ENCODE measurements at regions not wholly inside any gene's neighbourhood (a gene's known extent, or its start where the extent isn't known, plus 50 kb on each side); places are given as distances from the start of the nearest gene placed in this dataset.

DNA sequence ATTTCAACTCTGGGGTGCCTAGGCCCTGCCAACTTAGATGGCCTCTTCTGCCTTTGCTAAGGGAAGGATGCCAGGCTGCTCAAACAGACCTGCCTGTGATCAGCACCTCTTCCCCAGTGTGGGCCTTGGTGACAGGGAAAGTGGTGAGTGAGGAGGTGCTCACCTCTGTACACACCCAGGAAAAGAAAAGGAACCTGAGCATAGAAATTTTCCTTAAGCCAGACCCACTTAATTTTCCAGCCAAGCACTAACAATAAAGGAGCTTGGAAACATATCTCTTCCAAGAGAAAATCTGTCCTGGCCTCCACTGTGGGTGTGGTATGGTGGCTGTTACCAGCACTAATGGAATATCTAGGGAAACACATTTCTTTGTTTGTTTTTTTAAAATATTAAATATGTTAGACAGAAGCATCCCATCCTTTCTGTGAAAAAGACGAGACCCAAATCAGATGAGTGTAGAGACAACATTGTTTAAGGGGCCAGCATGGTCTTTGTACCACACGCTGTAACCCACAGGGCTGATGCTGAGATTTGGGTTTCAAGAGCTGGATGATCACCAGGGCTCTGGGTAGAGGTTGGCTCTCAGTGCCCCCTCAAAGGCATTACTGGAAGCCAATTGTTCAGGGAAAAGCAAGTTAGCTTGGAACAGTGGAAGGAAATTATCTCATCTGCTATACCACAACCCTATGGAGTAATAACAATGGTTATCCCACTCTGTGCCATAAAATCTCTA lies 472.2 kb downstream of the INSC start:
- ATAC-seq (ENCODE audit: insufficient read depth, low read depth): no peak
- H4K20me1 ChIP-seq (ENCODE audit: insufficient read depth, low read length): no peaks in the 10 kb centered on the region
- DNase-seq: no peak
- H3K4me2 ChIP-seq (ENCODE audit: insufficient read depth, low read length): no peak overlapping the region
- no peak overlapping the region for H2AFZ ChIP-seq (ENCODE audit: low read depth, low read length)
- no peak overlapping the region for H3K4me3 ChIP-seq (ENCODE audit: low read depth in 1 of 2, low read length in 2 of 2)
- H3K4me1 ChIP-seq (ENCODE audit: insufficient read depth, low read length): no peaks in the 10 kb centered on the region
- no peaks in the 10 kb centered on the region for H3K36me3 ChIP-seq (ENCODE audit: insufficient read depth, low read length)
- no peaks in the 10 kb centered on the region for H3K79me2 ChIP-seq (ENCODE audit: insufficient read depth, low read length)
- no peaks in the 10 kb centered on the region for H3K9me3 ChIP-seq (ENCODE audit: insufficient read depth, low read length, severe bottlenecking)
- H3K9ac ChIP-seq (ENCODE audit: low read depth, low read length): no peak overlapping the region
- H3K27ac ChIP-seq (ENCODE audit: low read length): no peak overlapping the region
- no peaks in the 10 kb centered on the region for H3K27me3 ChIP-seq (ENCODE audit: insufficient read depth, low read length, poor library complexity)
- TF ChIP-seq, protein P1, sequence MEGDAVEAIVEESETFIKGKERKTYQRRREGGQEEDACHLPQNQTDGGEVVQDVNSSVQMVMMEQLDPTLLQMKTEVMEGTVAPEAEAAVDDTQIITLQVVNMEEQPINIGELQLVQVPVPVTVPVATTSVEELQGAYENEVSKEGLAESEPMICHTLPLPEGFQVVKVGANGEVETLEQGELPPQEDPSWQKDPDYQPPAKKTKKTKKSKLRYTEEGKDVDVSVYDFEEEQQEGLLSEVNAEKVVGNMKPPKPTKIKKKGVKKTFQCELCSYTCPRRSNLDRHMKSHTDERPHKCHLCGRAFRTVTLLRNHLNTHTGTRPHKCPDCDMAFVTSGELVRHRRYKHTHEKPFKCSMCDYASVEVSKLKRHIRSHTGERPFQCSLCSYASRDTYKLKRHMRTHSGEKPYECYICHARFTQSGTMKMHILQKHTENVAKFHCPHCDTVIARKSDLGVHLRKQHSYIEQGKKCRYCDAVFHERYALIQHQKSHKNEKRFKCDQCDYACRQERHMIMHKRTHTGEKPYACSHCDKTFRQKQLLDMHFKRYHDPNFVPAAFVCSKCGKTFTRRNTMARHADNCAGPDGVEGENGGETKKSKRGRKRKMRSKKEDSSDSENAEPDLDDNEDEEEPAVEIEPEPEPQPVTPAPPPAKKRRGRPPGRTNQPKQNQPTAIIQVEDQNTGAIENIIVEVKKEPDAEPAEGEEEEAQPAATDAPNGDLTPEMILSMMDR (IDR thresholded peaks at IDR 0.05; ENCODE audit: borderline replicate concordance, extremely low read depth, low read length, poor library complexity, severe bottlenecking): no peak
- no peak for TF ChIP-seq EZH2 (IDR thresholded peaks at IDR 0.05; ENCODE audit: borderline replicate concordance, low read depth, low read length, severe bottlenecking)

DNA sequence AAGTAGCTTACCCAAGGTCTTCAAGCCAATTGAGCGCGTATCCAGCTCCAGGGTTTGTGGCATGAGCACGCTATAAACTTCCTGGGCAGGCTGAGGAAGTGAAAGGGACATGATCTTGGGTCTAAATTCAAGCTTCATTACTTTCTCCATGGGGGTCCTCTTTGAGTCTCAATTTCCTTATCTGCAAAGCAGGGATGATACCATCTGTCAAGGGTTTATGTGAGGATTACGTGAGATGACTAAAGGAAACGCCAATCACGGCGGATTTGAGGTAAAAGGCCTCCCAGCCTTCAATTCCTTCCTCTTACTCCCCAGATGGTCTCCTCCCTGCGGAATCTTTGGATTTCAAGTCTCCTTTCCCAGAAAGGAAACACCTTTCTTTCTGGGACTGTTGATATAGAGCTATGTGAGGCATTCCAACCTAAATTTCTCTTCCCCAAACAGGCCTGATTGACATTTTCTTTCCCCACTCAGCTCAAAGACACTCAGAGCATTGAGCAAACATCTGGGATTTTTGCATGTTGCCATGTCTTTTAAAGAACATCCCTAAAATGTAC lies 474.4 kb downstream of the INSC start:
- H4K20me1 ChIP-seq (ENCODE audit: insufficient read depth, low read length): no peaks in the 10 kb centered on the region
- H3K9me3 ChIP-seq (ENCODE audit: insufficient read depth, low read length, severe bottlenecking): no peaks in the 10 kb centered on the region
- no peaks in the 10 kb centered on the region for H3K36me3 ChIP-seq (ENCODE audit: insufficient read depth, low read length)
- TF ChIP-seq, protein P1 (IDR thresholded peaks at IDR 0.05; ENCODE audit: borderline replicate concordance, extremely low read depth, low read length, poor library complexity, severe bottlenecking): no peak
- no peak for TF ChIP-seq EZH2 (IDR thresholded peaks at IDR 0.05; ENCODE audit: borderline replicate concordance, low read depth, low read length, severe bottlenecking)
- no peak overlapping the region for H3K27ac ChIP-seq (ENCODE audit: low read length)
- H3K27me3 ChIP-seq (ENCODE audit: insufficient read depth, low read length, poor library complexity): no peaks in the 10 kb centered on the region
- no peak for DNase-seq
- no peak overlapping the region for H3K4me2 ChIP-seq (ENCODE audit: insufficient read depth, low read length)
- H3K79me2 ChIP-seq (ENCODE audit: insufficient read depth, low read length): no peaks in the 10 kb centered on the region
- H2AFZ ChIP-seq (ENCODE audit: low read depth, low read length): no peak overlapping the region
- H3K4me1 ChIP-seq (ENCODE audit: insufficient read depth, low read length): no peaks in the 10 kb centered on the region
- ATAC-seq (ENCODE audit: insufficient read depth, low read depth): no peak
- no peak overlapping the region for H3K4me3 ChIP-seq (ENCODE audit: low read depth in 1 of 2, low read length in 2 of 2)
- no peak overlapping the region for H3K9ac ChIP-seq (ENCODE audit: low read depth, low read length)

DNA sequence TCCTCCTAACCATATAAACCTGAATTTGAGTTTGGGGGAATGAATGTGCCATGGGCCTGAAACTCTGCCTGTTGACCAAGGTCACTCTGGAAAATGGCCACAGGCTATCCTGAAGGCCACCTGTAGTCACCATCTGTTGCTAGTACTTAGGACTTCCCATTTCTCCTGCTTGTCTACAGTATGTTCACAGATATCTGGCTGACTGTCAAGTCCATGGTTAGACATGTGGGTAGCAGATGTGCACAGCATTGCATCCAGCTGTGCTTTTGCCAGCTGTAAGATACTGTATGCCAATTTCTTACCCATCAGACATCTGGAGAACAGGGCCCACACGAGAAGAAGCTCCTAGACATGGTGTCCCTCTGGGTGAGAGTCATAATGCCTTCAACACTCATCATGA lies 475.4 kb downstream of the INSC start:
- Histone ChIP-seq H3K9ac (ENCODE audit: low read depth, low read length) (no peak overlapping the region), H3K4me2 (ENCODE audit: insufficient read depth, low read length) (no peak overlapping the region), H2AFZ (ENCODE audit: low read depth, low read length) (no peak overlapping the region), H3K27ac (ENCODE audit: low read length) (no peak overlapping the region), H3K4me1 (ENCODE audit: insufficient read depth, low read length) (no peaks in the 10 kb centered on the region), H3K36me3 (ENCODE audit: insufficient read depth, low read length) (no peaks in the 10 kb centered on the region), H3K27me3 (ENCODE audit: insufficient read depth, low read length, poor library complexity) (no peaks in the 10 kb centered on the region), H4K20me1 (ENCODE audit: insufficient read depth, low read length) (no peaks in the 10 kb centered on the region), H3K79me2 (ENCODE audit: insufficient read depth, low read length) (no peaks in the 10 kb centered on the region), H3K9me3 (ENCODE audit: insufficient read depth, low read length, severe bottlenecking) (no peaks in the 10 kb centered on the region), H3K4me3 (ENCODE audit: low read depth in 1 of 2, low read length in 2 of 2) (no peak overlapping the region)
- DNase-seq (no peak), ATAC-seq (ENCODE audit: insufficient read depth, low read depth) (no peak)
- TF ChIP-seq EZH2 (IDR thresholded peaks at IDR 0.05; ENCODE audit: borderline replicate concordance, low read depth, low read length, severe bottlenecking): no peak
- TF ChIP-seq, protein P1 (IDR thresholded peaks at IDR 0.05; ENCODE audit: borderline replicate concordance, extremely low read depth, low read length, poor library complexity, severe bottlenecking): no peak
